GM10266 (cell line): ENCODE measurements at regions not wholly inside any gene's neighbourhood (a gene's known extent, or its start where the extent isn't known, plus 50 kb on each side); places are given as distances from the start of the nearest gene placed in this dataset.

Experiments
- DNase-seq: peaks from one replicate; pipeline ENCODE4 v3.0.0; 2012; ENCODE audit errors: extremely low spot score
- TF ChIP-seq, protein P1 (sequence below): IDR thresholded peaks from 2 replicates; pipeline ENCODE4 v1.5.1; 2012; ENCODE audit warnings: mild to moderate bottlenecking, low read depth; ENCODE audit not compliant: control insufficient read depth, insufficient read depth; ENCODE audit errors: missing control alignments

DNA sequence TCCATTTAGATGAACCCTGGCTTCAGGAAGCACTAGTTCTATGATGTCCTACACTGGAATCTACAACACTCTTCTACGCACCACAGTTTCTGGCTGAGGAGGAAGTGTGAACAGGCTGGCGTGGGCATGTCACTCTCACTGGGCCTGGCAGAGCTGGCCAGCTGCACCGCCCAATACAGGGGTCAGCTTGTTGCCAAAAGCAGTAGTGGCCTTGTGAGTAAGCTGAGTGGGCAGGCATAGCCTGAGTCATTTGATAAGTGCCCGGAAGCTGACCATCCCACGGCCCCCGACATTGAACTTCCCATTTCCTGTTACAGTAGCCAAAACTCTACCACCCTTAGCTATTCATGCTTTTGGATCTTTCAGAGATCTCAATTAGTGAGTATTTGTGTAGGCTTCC lies 240.9 kb upstream of the SERP2 start:
- no peak for DNase-seq
- TF ChIP-seq, protein P1, sequence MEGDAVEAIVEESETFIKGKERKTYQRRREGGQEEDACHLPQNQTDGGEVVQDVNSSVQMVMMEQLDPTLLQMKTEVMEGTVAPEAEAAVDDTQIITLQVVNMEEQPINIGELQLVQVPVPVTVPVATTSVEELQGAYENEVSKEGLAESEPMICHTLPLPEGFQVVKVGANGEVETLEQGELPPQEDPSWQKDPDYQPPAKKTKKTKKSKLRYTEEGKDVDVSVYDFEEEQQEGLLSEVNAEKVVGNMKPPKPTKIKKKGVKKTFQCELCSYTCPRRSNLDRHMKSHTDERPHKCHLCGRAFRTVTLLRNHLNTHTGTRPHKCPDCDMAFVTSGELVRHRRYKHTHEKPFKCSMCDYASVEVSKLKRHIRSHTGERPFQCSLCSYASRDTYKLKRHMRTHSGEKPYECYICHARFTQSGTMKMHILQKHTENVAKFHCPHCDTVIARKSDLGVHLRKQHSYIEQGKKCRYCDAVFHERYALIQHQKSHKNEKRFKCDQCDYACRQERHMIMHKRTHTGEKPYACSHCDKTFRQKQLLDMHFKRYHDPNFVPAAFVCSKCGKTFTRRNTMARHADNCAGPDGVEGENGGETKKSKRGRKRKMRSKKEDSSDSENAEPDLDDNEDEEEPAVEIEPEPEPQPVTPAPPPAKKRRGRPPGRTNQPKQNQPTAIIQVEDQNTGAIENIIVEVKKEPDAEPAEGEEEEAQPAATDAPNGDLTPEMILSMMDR = no peak

DNA sequence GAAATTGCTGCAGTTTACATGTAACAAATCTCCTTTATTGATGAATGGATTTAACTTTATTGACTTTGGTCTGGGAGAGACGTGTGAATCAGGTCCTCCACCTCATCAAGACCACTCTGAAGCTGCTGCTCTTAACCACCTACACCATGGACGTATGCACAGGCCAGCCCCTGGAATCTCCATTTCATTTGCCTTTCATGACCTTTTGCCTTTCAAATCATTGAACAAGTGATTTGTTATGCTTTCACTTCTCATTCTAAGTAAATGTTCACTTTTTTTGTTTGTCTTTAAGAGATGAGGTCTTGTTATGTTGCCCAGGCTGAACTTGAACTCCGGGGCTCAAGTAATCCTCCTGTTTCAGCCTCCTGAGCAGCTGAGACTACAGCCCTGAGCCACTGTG lies 240.0 kb upstream of the SERP2 start:
- TF ChIP-seq, protein P1 = no peak
- no peak for DNase-seq

DNA sequence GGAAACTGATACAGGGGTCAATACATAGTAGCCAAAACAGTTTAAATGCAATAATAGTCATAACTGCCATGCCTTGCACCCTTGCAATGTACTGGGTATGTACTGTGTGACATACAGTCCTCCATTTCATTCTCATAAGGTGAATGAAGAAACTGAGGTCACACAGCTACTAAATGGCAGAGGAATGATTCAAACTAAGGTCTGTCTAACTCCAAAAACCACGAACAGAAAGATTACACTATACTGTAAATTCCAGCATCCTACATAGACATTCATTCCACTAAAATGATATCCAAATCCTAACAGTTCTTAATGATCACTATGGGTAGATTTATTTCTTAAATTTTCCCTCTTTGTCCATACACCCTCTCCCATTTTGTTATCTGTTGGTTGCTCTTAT lies 238.1 kb upstream of the SERP2 start:
- DNase-seq = no peak
- TF ChIP-seq, protein P1 = no peak

DNA sequence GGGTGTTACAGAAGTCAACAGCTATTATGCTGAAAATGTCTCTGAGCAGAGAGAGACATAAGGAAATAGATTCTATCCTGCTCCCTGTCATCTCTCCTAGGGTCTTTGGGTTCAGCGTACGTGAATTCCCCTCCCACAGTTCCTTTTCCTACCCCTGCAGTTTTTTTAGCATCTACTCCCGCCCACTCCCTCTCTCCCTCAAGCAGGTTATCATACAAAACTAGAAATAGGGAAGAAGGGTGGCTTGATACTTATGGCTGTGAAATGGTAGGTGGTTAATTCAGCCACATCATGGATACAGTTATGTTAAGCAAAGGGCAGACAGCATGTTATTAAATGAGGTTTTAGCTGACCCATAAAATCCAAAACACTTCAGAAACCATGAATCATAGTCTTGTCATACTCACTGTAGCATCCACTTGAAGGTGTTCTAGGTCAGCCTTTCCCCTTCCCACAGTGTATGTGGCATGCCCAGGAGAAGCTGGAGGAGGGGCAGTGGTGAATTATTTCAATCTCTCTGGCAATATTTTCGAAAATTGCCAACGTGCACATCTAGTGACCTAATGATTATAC lies 236.8 kb upstream of the SERP2 start:
- no peak for DNase-seq
- TF ChIP-seq, protein P1 = no peak

DNA sequence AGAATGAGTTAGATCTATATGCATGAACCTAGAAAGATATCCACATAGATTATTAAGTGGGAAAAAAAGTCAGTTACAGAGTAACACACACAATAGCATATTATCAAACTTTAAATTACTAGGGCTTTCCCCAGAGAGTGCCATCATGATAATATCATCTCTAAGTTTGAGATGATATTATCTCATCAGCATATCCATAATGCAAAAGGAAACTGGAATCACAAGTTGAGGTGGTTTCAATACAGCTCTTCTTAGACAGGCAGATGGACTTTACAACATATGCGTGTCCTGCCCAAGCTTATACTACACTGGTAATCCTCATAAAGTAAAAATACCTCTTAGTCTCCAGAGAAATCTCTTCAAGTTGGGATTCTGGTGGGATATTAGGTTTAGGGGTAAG lies 236.2 kb upstream of the SERP2 start:
- no peak for DNase-seq
- TF ChIP-seq, protein P1 = no peak

DNA sequence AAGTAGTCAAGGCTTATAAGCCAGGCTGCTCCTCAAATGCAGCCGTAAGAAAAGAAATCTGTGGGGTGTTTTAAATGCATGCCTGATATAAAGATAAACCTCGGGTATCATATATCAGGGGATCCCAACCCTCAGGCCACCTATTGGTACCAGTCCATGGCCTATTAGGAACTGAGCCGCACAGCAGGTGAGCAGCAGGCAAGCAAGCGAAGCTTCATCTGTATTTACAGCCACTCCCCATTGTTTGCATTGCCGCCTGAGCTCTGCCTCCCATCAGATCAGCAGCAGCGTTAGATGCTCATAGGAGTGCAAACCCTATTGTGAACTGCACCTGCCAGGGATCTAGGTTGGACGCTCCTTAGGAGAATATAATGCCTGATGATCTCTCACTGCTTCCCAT lies 233.5 kb upstream of the SERP2 start:
- no peak for DNase-seq
- TF ChIP-seq, protein P1 = no peak

DNA sequence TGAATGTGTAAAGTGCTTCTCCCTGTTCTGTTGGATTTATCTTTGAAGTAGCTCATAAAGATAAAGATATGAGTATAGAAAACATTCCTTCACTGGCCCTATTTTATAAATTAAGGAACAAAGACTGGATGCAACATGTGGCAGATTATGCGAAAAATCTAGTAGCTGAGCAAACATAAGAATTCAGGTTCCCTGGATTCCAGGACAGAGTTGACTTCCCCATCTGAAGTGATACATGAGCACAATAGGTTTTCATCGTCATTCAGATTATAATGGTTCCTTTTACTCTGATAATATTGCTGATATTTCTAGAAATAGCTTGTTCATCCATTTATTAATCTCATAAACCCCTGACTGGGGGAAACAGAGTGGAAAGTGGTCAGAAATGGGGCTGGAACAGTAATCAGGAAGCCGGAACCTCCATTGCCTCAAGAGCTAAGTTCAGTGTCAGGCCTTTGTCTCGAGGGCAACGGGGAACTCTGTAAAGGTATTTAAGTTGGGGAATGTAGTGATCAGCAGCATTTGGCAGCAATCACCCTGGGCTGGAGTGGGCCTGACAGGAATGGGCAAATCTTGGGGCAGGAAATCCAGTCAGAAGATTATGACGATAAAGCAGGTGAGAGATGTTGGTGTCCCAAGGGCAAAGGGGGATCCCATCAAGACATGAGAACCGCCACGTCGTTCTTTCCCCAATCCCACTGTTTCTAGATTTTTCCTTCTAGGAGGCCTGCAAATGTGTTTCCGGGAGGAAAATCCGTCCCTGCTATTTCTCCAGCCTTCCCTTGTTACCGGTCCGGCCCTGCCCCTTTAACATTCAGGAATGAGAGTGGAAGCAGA lies 232.5 kb upstream of the SERP2 start:
- TF ChIP-seq, protein P1 = no peak
- no peak for DNase-seq
